Panc1 (cell line): ENCODE measurements at regions not wholly inside any gene's neighbourhood (a gene's known extent, or its start where the extent isn't known, plus 50 kb on each side); places are given as distances from the start of the nearest gene placed in this dataset.

ENCODE experiments used
- ATAC-seq: fragments of 200-7000 bp; cut with Tn5 transposase; 2 replicates; pipeline ENCODE4 v1.9.1; 2020; ENCODE audit warnings: mild to moderate bottlenecking, moderate library complexity
- BruUV-seq: library from RNA; stranded (reverse); fragments of 400-500 nt; replicated peaks from 2 replicates; lab custom pipeline; 2021; lab: Mats Ljungman, UMichigan
- CTCF ChIA-PET: fragments of 300-600 bp; sonication (Branson Sonifier 250); formaldehyde crosslinking; loops from one replicate; lab custom pipeline; 2022; ENCODE audit warnings: antibody characterized with exemption; lab: Charles Lee
- POLR2A ChIA-PET: fragments of 300-600 bp; sonication (Branson Sonifier 250); formaldehyde crosslinking; loops from one replicate; lab custom pipeline; 2022; ENCODE audit warnings: antibody characterized with exemption; lab: Charles Lee
- DNase-seq: peaks from one replicate; pipeline ENCODE4 v3.0.0-alpha.2; 2010; ENCODE audit warnings: low read depth, low spot score
- H3K27ac ChIP-seq: 2 replicates; pipeline ENCODE4 v1.5.1; 2011; ENCODE audit warnings: mild to moderate bottlenecking, low read length, inconsistent platforms
- H3K27me3 ChIP-seq: fragments of 200-500 bp; sonication (Bioruptor generic); 2 replicates; pipeline ENCODE4 v1.6.0; 2014; ENCODE audit warnings: low read length, inconsistent platforms; ENCODE audit not compliant: control insufficient read depth, insufficient read depth
- H3K36me3 ChIP-seq: fragments of 200-500 bp; sonication (Bioruptor generic); 2 replicates; pipeline ENCODE4 v1.5.1; 2014; ENCODE audit warnings: inconsistent platforms, mild to moderate bottlenecking, low read length, moderate library complexity; ENCODE audit not compliant: control insufficient read depth, insufficient read depth
- H3K4me1 ChIP-seq: 2 replicates; pipeline ENCODE4 v1.5.1; 2011; ENCODE audit warnings: inconsistent platforms, mild to moderate bottlenecking, low read length, moderate library complexity; ENCODE audit not compliant: control insufficient read depth, insufficient read depth
- H3K4me3 ChIP-seq, 2 experiments: 2 replicates each; pipeline ENCODE4 v1.5.1; 2011 to 2012; ENCODE audit warnings: low read depth in 2 of 2, low read length in 2 of 2, mild to moderate bottlenecking in 2 of 2, inconsistent platforms in 1 of 2, moderate library complexity in 1 of 2
- H3K9me3 ChIP-seq: fragments of 200-500 bp; sonication (Bioruptor generic); 2 replicates; pipeline ENCODE4 v1.5.1; 2014; ENCODE audit warnings: low read depth, mild to moderate bottlenecking, inconsistent platforms, low read length, moderate library complexity; ENCODE audit not compliant: control insufficient read depth, insufficient read depth
- CTCF ChIP-seq: fragments of 450-650 bp; IDR thresholded peaks from 2 replicates; pipeline ENCODE4 v1.5.1; 2017; ENCODE audit warnings: mild to moderate bottlenecking
- POLR2AphosphoS5 ChIP-seq: IDR thresholded peaks from 2 replicates; pipeline ENCODE4 v1.6.1; 2012; ENCODE audit warnings: mild to moderate bottlenecking, low read depth, low read length, moderate library complexity
- SIN3A ChIP-seq: IDR thresholded peaks from 2 replicates; pipeline ENCODE4 v1.6.1; 2012; ENCODE audit warnings: low read depth, mild to moderate bottlenecking, low read length, moderate library complexity, borderline replicate concordance; ENCODE audit not compliant: insufficient read depth
- TCF7L2 ChIP-seq: IDR thresholded peaks from 2 replicates; pipeline ENCODE4 v1.6.1; 2011; ENCODE audit warnings: mild to moderate bottlenecking, low read depth, low read length, inconsistent platforms
- in situ Hi-C: cut with HindIII; loops from 2 replicates; pipeline ENCODE4 v1.10.0; 2016; ENCODE audit warnings: low sequenced_read_pairs, low pct_unique_long_range_greater_than_20kb
- intact Hi-C: fragments of 100-400 bp; cut with micrococcal nuclease; formaldehyde crosslinking; loops from one replicate; pipeline ENCODE4 v1.10.0; 2022; ENCODE audit not compliant: unreplicated experiment
- TF ChIP-seq, protein P1 (sequence below), 2 experiments: IDR thresholded peaks; 2 replicates each; pipeline ENCODE4 v1.6.1; 2011 to 2012; ENCODE audit warnings: low read depth in 2 of 2, control low read depth in 1 of 2, low read length in 1 of 2, mild to moderate bottlenecking in 1 of 2, moderate library complexity in 1 of 2; ENCODE audit not compliant: insufficient read depth in 1 of 2

DNA sequence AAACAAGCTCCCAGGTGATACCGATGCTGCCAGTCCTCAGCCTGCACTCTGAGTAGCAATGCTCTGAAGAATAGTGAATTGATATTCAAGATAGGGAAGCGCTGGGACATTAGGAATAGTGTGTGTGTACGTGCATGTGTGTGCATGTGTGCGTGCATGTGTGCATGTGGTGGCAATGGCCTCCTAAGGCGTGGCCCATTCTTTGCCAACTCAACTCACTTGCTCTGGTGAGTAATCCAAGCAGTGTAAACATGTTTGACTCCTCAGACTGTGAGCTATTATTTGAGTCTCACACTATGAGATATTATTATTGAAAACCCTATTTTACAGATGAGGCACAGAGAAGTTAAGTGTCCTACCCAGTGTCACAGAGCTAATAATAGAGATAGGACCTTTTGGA lies 186.6 kb downstream of the RAB11FIP2 start:
- ATAC-seq, result no peak
- ChIA-PET CTCF (no interaction called here), POLR2A (interaction anchor here (0.7 kb wide), 1 partner anchor 610 kb away, joined by 7 read pairs; no protein-coding TSS in a partner anchor)
- Histone ChIP-seq H3K4me3 (no peak overlapping the region), H3K27me3 (peaks cover 15% of the 10 kb centered on the region), H3K36me3 (no peaks in the 10 kb centered on the region), H3K4me1 (no peaks in the 10 kb centered on the region), H3K27ac (no peak overlapping the region), H3K9me3 (no peaks in the 10 kb centered on the region)
- in situ Hi-C loops, result no loop called here
- no TSS peak for BruUV-seq
- intact Hi-C loops, result loop anchor here (5.0 kb wide), 2 partner anchors 363 to 382 kb away; no protein-coding TSS in a partner anchor
- no peak for TF ChIP-seq SIN3A
- no peak for DNase-seq

- ChIA-PET CTCF (no interaction called here), POLR2A (no interaction called here)
- no TSS peak for BruUV-seq
- TF ChIP-seq CTCF, result peak; percentile 68; the same call in 1 of the 2 replicates
- TF ChIP-seq SIN3A, result no peak
- in situ Hi-C loops, result no loop called here
- peaks cover 15% of the 10 kb centered on the region for H3K27me3 ChIP-seq
- no peak overlapping the region for H3K4me3 ChIP-seq
- no peak overlapping the region for H3K27ac ChIP-seq
- no peaks in the 10 kb centered on the region for H3K4me1 ChIP-seq
- DNase-seq, result peak; percentile 10
- no peaks in the 10 kb centered on the region for H3K9me3 ChIP-seq
- peak; percentile 68; the same call in 1 of the 2 replicates for ATAC-seq
- H3K36me3 ChIP-seq, result no peaks in the 10 kb centered on the region
- intact Hi-C loops, result loop anchor here (5.0 kb wide), 2 partner anchors 364 to 381 kb away; no protein-coding TSS in a partner anchor
Measured at GRCh38 chr10:117860823-117861222, 185.9 kb downstream of the RAB11FIP2 start.

GRCh38 chr10:117861329-117861728 lies 185.4 kb downstream of the RAB11FIP2 start:
- in situ Hi-C loops, result no loop called here
- ChIA-PET POLR2A (no interaction called here), CTCF (no interaction called here)
- Histone ChIP-seq H3K27me3 (peaks cover 15% of the 10 kb centered on the region), H3K4me3 (no peak overlapping the region), H3K4me1 (no peaks in the 10 kb centered on the region), H3K9me3 (no peaks in the 10 kb centered on the region), H3K27ac (no peak overlapping the region), H3K36me3 (no peaks in the 10 kb centered on the region)
- BruUV-seq, result no TSS peak
- DNase-seq, result no peak
- TF ChIP-seq CTCF, result no peak
- TF ChIP-seq TCF7L2, result no peak
- no peak for TF ChIP-seq POLR2AphosphoS5
- TF ChIP-seq, protein P1, sequence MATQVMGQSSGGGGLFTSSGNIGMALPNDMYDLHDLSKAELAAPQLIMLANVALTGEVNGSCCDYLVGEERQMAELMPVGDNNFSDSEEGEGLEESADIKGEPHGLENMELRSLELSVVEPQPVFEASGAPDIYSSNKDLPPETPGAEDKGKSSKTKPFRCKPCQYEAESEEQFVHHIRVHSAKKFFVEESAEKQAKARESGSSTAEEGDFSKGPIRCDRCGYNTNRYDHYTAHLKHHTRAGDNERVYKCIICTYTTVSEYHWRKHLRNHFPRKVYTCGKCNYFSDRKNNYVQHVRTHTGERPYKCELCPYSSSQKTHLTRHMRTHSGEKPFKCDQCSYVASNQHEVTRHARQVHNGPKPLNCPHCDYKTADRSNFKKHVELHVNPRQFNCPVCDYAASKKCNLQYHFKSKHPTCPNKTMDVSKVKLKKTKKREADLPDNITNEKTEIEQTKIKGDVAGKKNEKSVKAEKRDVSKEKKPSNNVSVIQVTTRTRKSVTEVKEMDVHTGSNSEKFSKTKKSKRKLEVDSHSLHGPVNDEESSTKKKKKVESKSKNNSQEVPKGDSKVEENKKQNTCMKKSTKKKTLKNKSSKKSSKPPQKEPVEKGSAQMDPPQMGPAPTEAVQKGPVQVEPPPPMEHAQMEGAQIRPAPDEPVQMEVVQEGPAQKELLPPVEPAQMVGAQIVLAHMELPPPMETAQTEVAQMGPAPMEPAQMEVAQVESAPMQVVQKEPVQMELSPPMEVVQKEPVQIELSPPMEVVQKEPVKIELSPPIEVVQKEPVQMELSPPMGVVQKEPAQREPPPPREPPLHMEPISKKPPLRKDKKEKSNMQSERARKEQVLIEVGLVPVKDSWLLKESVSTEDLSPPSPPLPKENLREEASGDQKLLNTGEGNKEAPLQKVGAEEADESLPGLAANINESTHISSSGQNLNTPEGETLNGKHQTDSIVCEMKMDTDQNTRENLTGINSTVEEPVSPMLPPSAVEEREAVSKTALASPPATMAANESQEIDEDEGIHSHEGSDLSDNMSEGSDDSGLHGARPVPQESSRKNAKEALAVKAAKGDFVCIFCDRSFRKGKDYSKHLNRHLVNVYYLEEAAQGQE (IDR thresholded peaks at IDR 0.05; ENCODE audit: insufficient read depth in 1 of 2, low read depth in 2 of 2, low read length in 1 of 2), result no peak
- no peak for TF ChIP-seq SIN3A
- no peak for ATAC-seq
- intact Hi-C loops, result loop anchor here (5.0 kb wide), 2 partner anchors 364 to 381 kb away; no protein-coding TSS in a partner anchor
